GM12872 (cell line): ENCODE measurements at regions not wholly inside any gene's neighbourhood (a gene's known extent, or its start where the extent isn't known, plus 50 kb on each side); places are given as distances from the start of the nearest gene placed in this dataset.

Experiments
- CTCF ChIP-seq: IDR thresholded peaks from 3 replicates; pipeline ENCODE4 v1.5.1; 2011; ENCODE audit warnings: low read depth, mild to moderate bottlenecking, low read length, moderate library complexity; ENCODE audit not compliant: insufficient read depth

DNA sequence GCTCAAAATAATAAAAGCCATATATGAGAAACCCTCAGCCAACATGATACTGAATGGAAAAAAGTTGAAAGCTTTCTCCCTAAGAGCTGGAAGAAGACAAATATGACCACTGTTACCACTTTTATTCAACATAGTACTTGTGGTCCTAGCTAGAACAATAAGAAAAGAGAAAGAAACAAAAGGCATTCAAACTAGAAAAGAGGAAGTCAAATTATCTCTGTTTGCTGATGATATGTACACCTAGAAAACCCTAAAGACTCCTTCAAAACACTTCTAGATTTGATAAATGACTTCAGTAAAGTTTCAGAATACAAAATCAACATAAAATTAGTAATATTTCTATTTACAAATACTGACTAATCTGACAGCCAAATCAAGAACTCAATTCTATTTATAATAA, 328.8 kb upstream of the GCFC2 start:
- TF ChIP-seq CTCF, result no peak

GRCh38 chr2:76027761-76028160, 317.0 kb upstream of the GCFC2 start:
- TF ChIP-seq CTCF, result no peak

DNA sequence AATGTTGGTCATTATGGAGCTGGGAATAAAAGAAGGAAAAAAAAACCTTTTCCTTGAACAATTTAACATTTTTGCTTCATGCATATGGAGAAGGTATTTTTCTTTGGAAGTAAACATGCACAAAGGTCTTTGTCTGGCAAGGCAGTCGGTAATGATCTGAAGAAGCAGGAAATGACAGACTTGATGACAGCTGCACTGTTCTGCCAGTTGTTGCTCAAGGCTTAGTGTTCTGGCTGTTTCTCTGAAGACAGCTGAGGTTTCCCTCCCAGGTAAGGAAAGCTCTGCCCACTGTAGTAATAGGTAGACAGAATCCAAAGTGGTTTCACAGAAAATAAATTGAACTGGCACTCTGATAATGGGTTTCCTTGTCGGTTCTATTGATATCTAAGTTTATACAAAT, 308.4 kb upstream of the GCFC2 start:
- TF ChIP-seq CTCF, result no peak

DNA sequence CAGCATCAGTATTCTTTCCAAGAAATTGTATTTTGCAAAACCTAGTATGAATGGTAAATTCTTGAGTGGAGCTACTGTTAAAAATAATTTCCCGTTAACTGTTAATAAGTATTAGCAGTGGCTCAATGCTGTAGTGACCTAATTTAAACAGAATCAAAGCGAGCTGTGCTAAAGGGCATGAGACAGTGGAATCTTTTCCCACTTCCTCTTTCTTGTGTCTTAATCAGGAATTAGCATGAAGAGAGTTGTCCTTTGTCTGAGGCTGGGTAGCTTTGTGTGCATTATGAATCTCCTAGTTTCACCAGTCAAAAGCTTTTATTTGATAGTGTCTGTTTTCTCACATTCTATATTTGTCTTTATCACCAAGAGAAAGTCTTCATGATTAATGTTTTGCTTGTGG, 298.8 kb upstream of the GCFC2 start:
- no peak for TF ChIP-seq CTCF

GRCh38 chr2:76008001-76008702, 297.4 kb upstream of the GCFC2 start:
- TF ChIP-seq CTCF, result no peak

DNA sequence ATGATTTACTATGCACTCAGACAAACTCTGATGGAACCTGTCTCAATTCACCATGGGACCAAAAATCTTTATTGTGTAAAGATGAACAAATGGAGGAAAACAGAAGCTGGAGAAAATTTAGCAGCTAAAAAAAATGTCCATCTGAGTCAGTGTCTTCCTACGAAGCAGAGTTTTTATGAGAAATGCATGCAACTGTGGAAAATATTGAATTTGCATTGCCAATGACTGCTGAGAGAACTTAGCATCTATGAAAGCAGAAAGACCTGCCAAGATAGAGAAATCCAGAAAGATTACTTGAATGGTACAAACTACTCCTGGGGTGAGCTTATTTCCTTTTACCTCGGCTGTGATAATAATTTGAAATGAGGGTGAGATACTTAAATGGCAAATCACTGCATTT, 289.7 kb upstream of the GCFC2 start:
- no peak for TF ChIP-seq CTCF

- no peak for TF ChIP-seq CTCF
These were observed 287.7 kb upstream of the GCFC2 start for GRCh38 chr2:75998451-75998850.

GRCh38 chr2:75994759-75995158, 284.0 kb upstream of the GCFC2 start:
- TF ChIP-seq CTCF, result peak; percentile 13; the same call in 1 of the 3 replicates
